ENCODE measurements at regions not wholly inside any gene's neighbourhood (a gene's known extent, or its start where the extent isn't known, plus 50 kb on each side); places are given as distances from the start of the nearest gene placed in this dataset.

- Histone ChIP-seq H3K4me1 (peaks cover 0 to 3% (median 0%) of the 10 kb centered on the region in 4 donors), H3K4me3 (no peak overlapping the region), H3K36me3 (no peaks in the 10 kb centered on the region), H3K27ac (replicated peaks in 1 of 4) (no peak overlapping the region), H3K27me3 (no peaks in the 10 kb centered on the region), H3K9me3 (no peaks in the 10 kb centered on the region)
- DNase-seq (ENCODE audit: extremely low spot score): no peak
- intact Hi-C loops (cut with DNase I): no loop called here
- TF ChIP-seq POLR2A (IDR thresholded peaks at IDR 0.05; ENCODE audit: low read depth) (no peak), CTCF (IDR thresholded peaks at IDR 0.05) (no peak), EP300 (IDR thresholded peaks at IDR 0.05) (no peak)
- 86% methylated on average over 5 of the region's 5 CpGs for WGBS
These were observed 123.8 kb upstream of the LIFR start for GRCh38 chr5:38680094-38680825.

- no peak for TF ChIP-seq POLR2A (IDR thresholded peaks at IDR 0.05; ENCODE audit: low read depth)
- TF ChIP-seq EP300 (IDR thresholded peaks at IDR 0.05): no peak
- no peak for TF ChIP-seq POLR2AphosphoS5 (IDR thresholded peaks at IDR 0.05)
- no peak for TF ChIP-seq CTCF (IDR thresholded peaks at IDR 0.05)
- intact Hi-C loops (cut with DNase I): no loop called here
- H3K27ac ChIP-seq (replicated peaks in 1 of 4): no peak overlapping the region
- H3K9me3 ChIP-seq: no peaks in the 10 kb centered on the region
- DNase-seq (ENCODE audit: extremely low spot score): no peak
- no peak overlapping the region for H3K4me3 ChIP-seq
- H3K4me1 ChIP-seq: peaks cover 0 to 3% (median 0%) of the 10 kb centered on the region in 4 donors
- no peaks in the 10 kb centered on the region for H3K27me3 ChIP-seq
- H3K36me3 ChIP-seq: no peaks in the 10 kb centered on the region
- 89% methylated on average over 3 of the region's 3 CpGs for WGBS
These were observed 124.7 kb upstream of the LIFR start for GRCh38 chr5:38681029-38681706.

GRCh38 chr5:38681966-38682365, 125.5 kb upstream of the LIFR start:
- Histone ChIP-seq H3K4me3 (no peak overlapping the region), H3K4me1 (peaks cover 0 to 3% (median 0%) of the 10 kb centered on the region in 4 donors), H3K27ac (replicated peaks in 1 of 4) (no peak overlapping the region), H3K27me3 (no peaks in the 10 kb centered on the region), H3K9me3 (no peaks in the 10 kb centered on the region), H3K36me3 (no peaks in the 10 kb centered on the region)
- TF ChIP-seq CTCF (IDR thresholded peaks at IDR 0.05) (no peak), EP300 (IDR thresholded peaks at IDR 0.05) (no peak), POLR2A (IDR thresholded peaks at IDR 0.05; ENCODE audit: low read depth) (no peak), POLR2AphosphoS5 (IDR thresholded peaks at IDR 0.05) (no peak)
- DNase-seq (ENCODE audit: extremely low spot score): no peak
- intact Hi-C loops (cut with DNase I): no loop called here
- WGBS: 86% methylated on average over 6 of the region's 6 CpGs

DNA sequence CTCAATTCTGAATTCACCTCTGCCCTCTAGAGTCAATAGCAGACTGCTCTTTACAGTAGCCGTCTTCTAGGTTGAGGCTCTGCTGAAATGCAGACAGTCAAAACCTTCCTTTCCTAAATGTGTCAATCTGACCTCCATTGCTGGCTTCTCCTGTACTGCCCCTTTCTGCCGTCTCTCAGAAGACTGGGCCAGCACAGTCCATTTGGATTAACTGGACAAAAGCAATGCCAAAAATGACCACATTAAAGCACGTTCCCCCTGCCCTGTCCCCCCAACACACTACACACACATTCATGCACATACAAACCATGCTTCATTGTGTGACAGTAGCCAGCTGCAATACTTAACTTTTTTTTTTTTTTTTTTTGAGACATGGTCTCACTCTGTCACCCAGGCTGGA, 130.2 kb upstream of the LIFR start:
- H3K4me1 ChIP-seq: no peaks in the 10 kb centered on the region
- TF ChIP-seq POLR2AphosphoS5 (IDR thresholded peaks at IDR 0.05): no peak
- no peak for TF ChIP-seq EP300 (IDR thresholded peaks at IDR 0.05)
- TF ChIP-seq CTCF (IDR thresholded peaks at IDR 0.05): no peak
- TF ChIP-seq POLR2A (IDR thresholded peaks at IDR 0.05; ENCODE audit: low read depth): no peak
- H3K36me3 ChIP-seq: no peaks in the 10 kb centered on the region
- 80% methylated on average over 3 of the region's 3 CpGs for WGBS
- no peaks in the 10 kb centered on the region for H3K27me3 ChIP-seq
- DNase-seq (ENCODE audit: extremely low spot score): no peak
- H3K9me3 ChIP-seq: no peaks in the 10 kb centered on the region
- no peak overlapping the region for H3K27ac ChIP-seq (replicated peaks in 1 of 4)
- no peak overlapping the region for H3K4me3 ChIP-seq
- intact Hi-C loops (cut with DNase I): no loop called here

All from esophagus muscularis mucosa (tissue), 4 donors.